ENCODE measurements at regions not wholly inside any gene's neighbourhood (a gene's known extent, or its start where the extent isn't known, plus 50 kb on each side); places are given as distances from the start of the nearest gene placed in this dataset.

GRCh38 chr4:161121451-161121850 is 1042.3 kb downstream of the FSTL5 start:
- Mint-ChIP-seq H3K4me1 (no peaks in the 10 kb centered on the region), H3K4me3 (no peak overlapping the region), H3K9me3 (peaks cover 25% of the 10 kb centered on the region), H3K27me3 (ENCODE audit: low read depth) (no peaks in the 10 kb centered on the region), H3K27ac (no peak overlapping the region), H3K36me3 (peaks cover 4% of the 10 kb centered on the region)
- no peak for DNase-seq (ENCODE audit: low spot score in 2 of 2, unreplicated experiment in 2 of 2)
- TF ChIP-seq CTCF (IDR thresholded peaks at IDR 0.05; ENCODE audit: unreplicated experiment), result no peak

- H3K9me3 Mint-ChIP-seq, result peaks cover 4% of the 10 kb centered on the region
- no peaks in the 10 kb centered on the region for H3K4me1 Mint-ChIP-seq
- no peak overlapping the region for H3K4me3 Mint-ChIP-seq
- no peak for TF ChIP-seq CTCF (IDR thresholded peaks at IDR 0.05; ENCODE audit: unreplicated experiment)
- DNase-seq (ENCODE audit: low spot score in 2 of 2, unreplicated experiment in 2 of 2), result no peak
- no peaks in the 10 kb centered on the region for H3K27me3 Mint-ChIP-seq (ENCODE audit: low read depth)
- H3K36me3 Mint-ChIP-seq, result no peaks in the 10 kb centered on the region
- H3K27ac Mint-ChIP-seq, result no peak overlapping the region
These were observed 1061.9 kb downstream of the FSTL5 start for GRCh38 chr4:161101881-161102280.

- no peak overlapping the region for H3K4me3 Mint-ChIP-seq
- TF ChIP-seq CTCF (IDR thresholded peaks at IDR 0.05; ENCODE audit: unreplicated experiment), result no peak
- H3K27ac Mint-ChIP-seq, result no peak overlapping the region
- no peaks in the 10 kb centered on the region for H3K4me1 Mint-ChIP-seq
- no peaks in the 10 kb centered on the region for H3K9me3 Mint-ChIP-seq
- H3K36me3 Mint-ChIP-seq, result no peaks in the 10 kb centered on the region
- DNase-seq (ENCODE audit: low spot score in 2 of 2, unreplicated experiment in 2 of 2), result no peak
- no peaks in the 10 kb centered on the region for H3K27me3 Mint-ChIP-seq (ENCODE audit: low read depth)
These were observed 1066.0 kb downstream of the FSTL5 start for GRCh38 chr4:161097821-161098220.

- TF ChIP-seq CTCF (IDR thresholded peaks at IDR 0.05; ENCODE audit: unreplicated experiment), result no peak
- no peak for DNase-seq (ENCODE audit: low spot score in 2 of 2, unreplicated experiment in 2 of 2)
- Mint-ChIP-seq H3K27ac (no peak overlapping the region), H3K4me1 (peaks cover 4% of the 10 kb centered on the region), H3K4me3 (no peak overlapping the region), H3K36me3 (no peaks in the 10 kb centered on the region), H3K27me3 (ENCODE audit: low read depth) (no peaks in the 10 kb centered on the region), H3K9me3 (peaks cover 7% of the 10 kb centered on the region)
These were observed 1102.8 kb downstream of the FSTL5 start for GRCh38 chr4:161061046-161061445.
